Amygdala (tissue), 56 donors: ENCODE measurements at regions not wholly inside any gene's neighbourhood (a gene's known extent, or its start where the extent isn't known, plus 50 kb on each side); places are given as distances from the start of the nearest gene placed in this dataset.

Source experiments
- DNase-seq, 56 donors: peaks; one replicate each; lab custom pipeline; 2025; lab: John Stamatoyannopoulos, UW

- no peak for DNase-seq
Observed at GRCh38 chr6:21977346-21977745, 319.5 kb downstream of the PRL start.

- DNase-seq: no peak
Observed at GRCh38 chr6:21981235-21981833, 315.5 kb downstream of the PRL start.

GRCh38 chr6:21984135-21984534 lies 312.7 kb downstream of the PRL start:
- no peak for DNase-seq

- DNase-seq: no peak
Observed at GRCh38 chr6:21984561-21984960, 312.3 kb downstream of the PRL start.

- no peak for DNase-seq
Observed at GRCh38 chr6:21985904-21986303, 310.9 kb downstream of the PRL start.

- DNase-seq: no peak
Observed at GRCh38 chr6:21986703-21987102, 310.1 kb downstream of the PRL start.

- peak in 9 of 56 donors; percentile 1 to 15 (median 3) for DNase-seq
Observed at GRCh38 chr6:21987501-21987957, 309.3 kb downstream of the PRL start.

- DNase-seq: no peak
Observed at GRCh38 chr6:21990577-21990976, 306.3 kb downstream of the PRL start.

- no peak for DNase-seq
Observed at GRCh38 chr6:21992178-21992967, 304.5 kb downstream of the PRL start.

- no peak for DNase-seq
Observed at GRCh38 chr6:21993841-21994240, 303.0 kb downstream of the PRL start.

- DNase-seq: no peak
Observed at GRCh38 chr6:21994821-21995220, 302.0 kb downstream of the PRL start.

- DNase-seq: no peak
Observed at GRCh38 chr6:21995318-21995717, 301.5 kb downstream of the PRL start.

- DNase-seq: no peak
Observed at GRCh38 chr6:21996425-21997118, 300.3 kb downstream of the PRL start.

GRCh38 chr6:21997119-21998037 lies 299.5 kb downstream of the PRL start:
- DNase-seq: no peak

GRCh38 chr6:21998582-21998981 lies 298.3 kb downstream of the PRL start:
- DNase-seq: no peak

GRCh38 chr6:21999012-21999528 lies 297.8 kb downstream of the PRL start:
- no peak for DNase-seq

GRCh38 chr6:21999741-22000140 lies 297.1 kb downstream of the PRL start:
- DNase-seq: no peak

GRCh38 chr6:22001396-22002027 lies 295.3 kb downstream of the PRL start:
- DNase-seq: no peak

GRCh38 chr6:22003287-22003686 lies 293.5 kb downstream of the PRL start:
- no peak for DNase-seq

- no peak for DNase-seq
Observed at GRCh38 chr6:22006795-22007194, 290.0 kb downstream of the PRL start.
